D721Med (cell line): ENCODE measurements at regions not wholly inside any gene's neighbourhood (a gene's known extent, or its start where the extent isn't known, plus 50 kb on each side); places are given as distances from the start of the nearest gene placed in this dataset.
"Not testable (repeated sequence)": the region's sequence is repeated elsewhere in the genome, so short reads cannot be mapped to it uniquely, and the experiment has no call there.

ENCODE experiments used
- DNase-seq: peaks from one replicate; pipeline ENCODE4 v3.0.0; 2011; ENCODE audit warnings: low spot score; ENCODE audit not compliant: insufficient read length
- FAIRE-seq: peaks from 2 replicates; lab custom pipeline; 2011; peaks lifted over from hg19 to GRCh38; lab: Jason Lieb, UNC
- CTCF ChIP-seq: IDR thresholded peaks from 2 replicates; pipeline ENCODE4 v1.5.1; 2012; ENCODE audit warnings: mild to moderate bottlenecking, control low read depth; ENCODE audit not compliant: insufficient read depth; ENCODE audit errors: missing control alignments

DNA sequence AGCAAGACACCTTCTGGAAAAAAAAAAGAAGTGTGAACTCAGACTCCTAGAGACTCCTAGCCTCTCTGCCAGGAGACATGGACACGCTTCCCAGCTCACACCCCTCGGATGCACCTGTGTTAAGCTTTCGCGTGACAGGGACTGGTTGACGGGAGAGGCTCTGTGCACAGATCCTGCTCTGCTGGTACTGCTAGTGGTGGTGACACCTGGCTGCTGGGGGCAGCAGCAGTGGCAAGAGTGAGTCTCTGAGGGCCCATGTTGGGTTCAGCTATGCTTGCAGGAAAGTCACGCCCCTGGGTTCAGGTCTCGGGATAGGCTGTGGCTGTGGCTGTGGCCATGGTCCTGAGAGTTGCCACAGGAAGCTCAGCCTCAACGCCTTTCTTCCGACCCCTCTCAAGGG is 81.1 kb downstream of the XRCC2 start:
- FAIRE-seq = no peak
- DNase-seq = no peak
- TF ChIP-seq CTCF = no peak

DNA sequence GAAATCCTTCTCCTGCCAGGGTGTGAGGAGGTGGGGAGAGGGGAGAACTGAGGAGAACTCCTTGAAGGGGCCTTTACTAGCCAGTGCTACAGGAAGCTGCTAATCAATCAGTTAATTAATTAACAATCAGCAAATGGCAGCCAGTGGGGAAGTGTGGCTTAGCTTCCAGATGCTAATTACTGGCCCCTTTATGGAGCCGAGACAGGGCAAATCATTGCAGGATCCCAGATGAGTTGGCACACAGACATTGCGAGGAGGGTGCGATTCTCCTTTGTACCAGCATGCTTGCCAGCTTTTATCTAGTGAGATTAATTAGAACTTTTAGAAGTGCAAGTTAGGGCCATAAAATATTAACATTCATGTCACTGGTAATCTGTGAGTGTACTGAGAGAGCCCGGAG is 84.0 kb downstream of the XRCC2 start:
- DNase-seq = no peak
- no peak for FAIRE-seq
- no peak for TF ChIP-seq CTCF

- no peak for TF ChIP-seq CTCF
- no peak for FAIRE-seq
Measured at GRCh38 chr7:152590481-152590880, 85.5 kb downstream of the XRCC2 start.

DNA sequence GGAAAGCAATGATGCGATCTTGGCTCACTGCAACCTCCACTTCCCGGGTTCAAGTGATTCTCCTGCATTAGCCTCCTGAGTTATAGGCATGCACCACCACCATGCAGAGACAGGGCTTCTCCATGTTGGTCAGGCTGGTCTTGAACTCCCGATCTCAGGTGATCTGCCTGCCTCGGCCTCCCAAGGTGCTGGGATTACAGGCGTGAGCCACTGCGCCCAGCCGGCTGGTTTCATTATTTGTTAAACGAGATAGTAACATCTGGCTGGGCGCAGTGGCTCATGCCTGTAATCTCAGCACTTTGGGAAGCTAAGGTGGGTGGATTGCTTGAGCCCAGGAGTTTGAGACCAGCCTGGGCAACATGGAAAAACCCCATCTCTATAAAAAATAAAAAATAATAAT is 86.1 kb downstream of the XRCC2 start:
- not testable (repeated sequence) for DNase-seq, FAIRE-seq

More at GRCh38 chr7:152590481-152590880, 85.5 kb downstream of the XRCC2 start:
- DNase-seq = no peak

- FAIRE-seq = no peak
- TF ChIP-seq CTCF = no peak
- no peak for DNase-seq
Measured at GRCh38 chr7:152588350-152588749, 87.6 kb downstream of the XRCC2 start.

GRCh38 chr7:152587366-152587765 is 88.6 kb downstream of the XRCC2 start:
- no peak for DNase-seq
- TF ChIP-seq CTCF = no peak
- FAIRE-seq = no peak

DNA sequence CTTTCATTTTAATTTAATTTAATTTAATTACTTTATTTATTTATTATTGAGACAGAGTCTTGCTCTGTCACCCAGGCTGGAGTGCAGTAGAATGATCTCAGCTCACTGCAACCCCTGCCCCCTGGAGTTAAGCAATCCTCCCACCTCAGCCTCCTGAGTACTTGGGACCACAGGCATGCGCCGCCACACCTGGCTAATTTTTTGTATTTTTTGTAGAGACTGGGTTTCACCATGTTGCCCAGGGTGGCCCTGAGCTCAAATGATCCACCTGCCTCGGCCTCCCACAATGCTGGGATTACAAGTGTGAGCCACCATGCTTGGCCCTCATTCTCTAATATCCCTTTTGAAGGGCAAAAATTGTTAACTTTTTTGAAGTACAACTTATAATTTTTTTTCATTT is 92.9 kb downstream of the XRCC2 start:
- no peak for FAIRE-seq
- TF ChIP-seq CTCF = no peak
- no peak for DNase-seq

DNA sequence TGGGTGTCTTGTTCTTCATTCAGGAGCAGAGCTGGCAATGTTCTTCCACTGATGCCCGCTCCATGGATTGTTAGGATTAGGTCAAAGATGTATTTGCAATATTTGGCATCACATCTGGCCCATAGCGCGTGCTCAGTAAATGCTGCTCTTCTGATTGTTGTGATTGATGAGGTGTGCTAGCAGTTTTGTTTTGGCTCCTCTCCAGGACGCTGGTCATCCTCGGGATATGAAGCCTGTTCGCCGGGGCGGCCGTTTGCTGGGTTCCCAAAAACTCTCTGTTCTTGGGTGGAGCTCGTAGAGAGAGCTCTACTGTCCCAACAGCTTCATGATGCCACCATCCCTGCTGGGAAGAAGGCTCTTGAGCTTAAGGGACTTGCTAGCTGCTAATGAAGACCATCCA is 96.9 kb downstream of the XRCC2 start:
- no peak for FAIRE-seq
- TF ChIP-seq CTCF = no peak

More for the DNA sequence above, 96.9 kb downstream of the XRCC2 start:
- no peak for DNase-seq
